Hepatocyte (in vitro differentiated cells): ENCODE measurements at regions not wholly inside any gene's neighbourhood (a gene's known extent, or its start where the extent isn't known, plus 50 kb on each side); places are given as distances from the start of the nearest gene placed in this dataset.

Experiments used
- EZH2 ChIP-seq: fragments of 200-600 bp; sonication (generic); IDR thresholded peaks from 2 replicates; pipeline ENCODE4 v1.6.1; 2016; ENCODE audit warnings: antibody characterized with exemption, mild to moderate bottlenecking, borderline replicate concordance
- TF ChIP-seq, protein P1 (sequence below): fragments of 200-600 bp; sonication (generic); IDR thresholded peaks from 2 replicates; pipeline ENCODE4 v1.5.1; 2016; ENCODE audit warnings: antibody characterized with exemption, mild to moderate bottlenecking; ENCODE audit not compliant: poor library complexity

DNA sequence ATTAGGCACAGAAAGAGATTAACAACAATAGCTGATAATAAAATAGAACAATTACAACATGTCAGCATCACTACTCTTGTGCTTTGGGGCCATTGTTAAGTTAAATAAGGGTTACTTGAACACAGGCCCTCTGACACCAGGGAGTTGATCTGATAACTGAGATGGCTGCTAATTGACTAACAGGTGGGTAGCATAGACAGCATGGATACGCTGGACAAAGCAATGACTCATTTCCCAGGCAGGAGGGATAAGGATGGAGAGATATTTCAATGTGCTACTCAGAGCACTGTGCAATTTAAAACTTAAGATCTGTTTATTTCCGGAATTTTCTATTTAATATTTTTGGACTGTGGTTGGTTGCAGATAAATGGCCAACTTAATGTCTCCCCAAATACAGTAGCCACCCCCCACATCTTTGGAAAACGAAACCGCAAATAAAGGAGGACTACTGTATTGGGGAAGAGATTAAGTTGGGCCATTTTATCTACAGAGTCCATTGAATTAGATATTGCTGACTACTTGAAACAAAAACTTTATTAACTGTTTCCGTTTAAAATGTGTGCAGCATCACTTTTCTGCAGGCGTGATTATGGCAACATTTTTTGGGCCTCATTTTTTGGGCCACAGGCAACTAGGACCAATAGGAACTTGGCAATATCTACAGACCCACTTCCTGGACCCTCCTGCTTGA, 200.6 kb upstream of the KLF3 start:
- TF ChIP-seq, protein P1, sequence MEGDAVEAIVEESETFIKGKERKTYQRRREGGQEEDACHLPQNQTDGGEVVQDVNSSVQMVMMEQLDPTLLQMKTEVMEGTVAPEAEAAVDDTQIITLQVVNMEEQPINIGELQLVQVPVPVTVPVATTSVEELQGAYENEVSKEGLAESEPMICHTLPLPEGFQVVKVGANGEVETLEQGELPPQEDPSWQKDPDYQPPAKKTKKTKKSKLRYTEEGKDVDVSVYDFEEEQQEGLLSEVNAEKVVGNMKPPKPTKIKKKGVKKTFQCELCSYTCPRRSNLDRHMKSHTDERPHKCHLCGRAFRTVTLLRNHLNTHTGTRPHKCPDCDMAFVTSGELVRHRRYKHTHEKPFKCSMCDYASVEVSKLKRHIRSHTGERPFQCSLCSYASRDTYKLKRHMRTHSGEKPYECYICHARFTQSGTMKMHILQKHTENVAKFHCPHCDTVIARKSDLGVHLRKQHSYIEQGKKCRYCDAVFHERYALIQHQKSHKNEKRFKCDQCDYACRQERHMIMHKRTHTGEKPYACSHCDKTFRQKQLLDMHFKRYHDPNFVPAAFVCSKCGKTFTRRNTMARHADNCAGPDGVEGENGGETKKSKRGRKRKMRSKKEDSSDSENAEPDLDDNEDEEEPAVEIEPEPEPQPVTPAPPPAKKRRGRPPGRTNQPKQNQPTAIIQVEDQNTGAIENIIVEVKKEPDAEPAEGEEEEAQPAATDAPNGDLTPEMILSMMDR, result no peak
- TF ChIP-seq EZH2, result no peak
